HepG2 (cell line): ENCODE measurements at regions not wholly inside any gene's neighbourhood (a gene's known extent, or its start where the extent isn't known, plus 50 kb on each side); places are given as distances from the start of the nearest gene placed in this dataset.

Experiments used
- ATAC-seq: fragments of 200-7000 bp; cut with Tn5 transposase; 3 replicates; pipeline ENCODE4 v1.9.1; 2020; ENCODE audit warnings: mild to moderate bottlenecking, moderate library complexity
- BruUV-seq: library from RNA; stranded (reverse); fragments of 400-500 nt; replicated peaks from 2 replicates; lab custom pipeline; 2021; lab: Mats Ljungman, UMichigan
- CTCF ChIA-PET: fragments of 300-600 bp; formaldehyde crosslinking; extraction: SDS; loops from one replicate; lab custom pipeline; 2021; ENCODE audit warnings: low total read pairs, inconsistent platforms, low intra/inter-chr PET ratio; lab: Yijun Ruan, JAX
- POLR2A ChIA-PET: fragments of 350-600 bp; sonication (Branson Sonifier 250); formaldehyde crosslinking; loops from one replicate; lab custom pipeline; 2020; ENCODE audit warnings: antibody characterized with exemption, inconsistent platforms; lab: Yijun Ruan, JAX
- DNase-seq: peaks from one replicate; pipeline ENCODE4 v3.0.0-alpha.2; 2015; ENCODE audit warnings: low spot score
- FAIRE-seq: peaks from 3 replicates; lab custom pipeline; 2011; peaks lifted over from hg19 to GRCh38; lab: Jason Lieb, UNC
- H2AFZ ChIP-seq: one replicate; pipeline ENCODE4 v1.6.1; 2011; ENCODE audit warnings: low read length, inconsistent platforms
- H3K27ac ChIP-seq: fragments of 300-600 bp; 3 replicates; pipeline ENCODE4 v1.8.0; 2011; ENCODE audit warnings: mixed run types, mild to moderate bottlenecking, mixed read lengths, low read length, inconsistent platforms; ENCODE audit not compliant: insufficient read depth; ENCODE audit errors: extremely low read length
- H3K27me3 ChIP-seq, 2 experiments: fragments of 200-600 bp in 1 of 2; 2 replicates in 1 of 2; 3 replicates in 1 of 2; pipeline versions ENCODE4 v1.6.0 to v1.8.0; 2011; ENCODE audit warnings: low read length in 2 of 2, mild to moderate bottlenecking in 2 of 2, moderate library complexity in 2 of 2, inconsistent platforms in 1 of 2; ENCODE audit not compliant: insufficient read depth in 2 of 2, control insufficient read depth in 1 of 2
- H3K36me3 ChIP-seq, 2 experiments: fragments of 200-600 bp in 1 of 2; replicated peaks in 1 of 2; 2 replicates in 1 of 2; 3 replicates in 1 of 2; pipeline versions ENCODE4 v1.5.1 to v1.8.0; 2011; ENCODE audit warnings: low read length in 2 of 2, inconsistent platforms in 1 of 2; ENCODE audit not compliant: insufficient read depth in 2 of 2, control insufficient read depth in 1 of 2
- H3K4me1 ChIP-seq: 2 replicates; pipeline ENCODE4 v1.5.1; 2012; ENCODE audit warnings: low read length, inconsistent platforms; ENCODE audit not compliant: insufficient read depth
- H3K4me2 ChIP-seq: 2 replicates; pipeline ENCODE4 v1.6.0; 2011; ENCODE audit warnings: low read depth, low read length, inconsistent platforms
- H3K4me3 ChIP-seq, 3 experiments: fragments of 200-600 bp in 1 of 3; sonication (generic), shearing (Covaris generic) in 1 of 3; replicated peaks in 1 of 3; 2 replicates each; pipeline ENCODE4 v1.5.1; 2011 to 2016; ENCODE audit warnings: low read length in 3 of 3, inconsistent platforms in 2 of 3, low read depth in 2 of 3, mild to moderate bottlenecking in 2 of 3, control low read depth in 1 of 3, mixed read lengths in 1 of 3; ENCODE audit not compliant: insufficient read depth in 1 of 3
- H3K79me2 ChIP-seq: one replicate; pipeline ENCODE4 v1.6.1; 2011; ENCODE audit warnings: low read length, inconsistent platforms; ENCODE audit not compliant: insufficient read depth
- H3K9ac ChIP-seq: 2 replicates; pipeline ENCODE4 v1.6.0; 2011; ENCODE audit warnings: mild to moderate bottlenecking, low read depth, low read length, inconsistent platforms; ENCODE audit not compliant: insufficient read depth
- H3K9me3 ChIP-seq: 2 replicates; pipeline ENCODE4 v1.5.1; 2012; ENCODE audit warnings: mild to moderate bottlenecking, low read length
- H4K20me1 ChIP-seq: 2 replicates; pipeline ENCODE4 v1.6.0; 2011; ENCODE audit warnings: inconsistent platforms, mild to moderate bottlenecking, low read length, moderate library complexity; ENCODE audit not compliant: insufficient read depth
- ARID2 ChIP-seq: sonication (generic); formaldehyde crosslinking; IDR thresholded peaks from 2 replicates; pipeline ENCODE4 v1.8.1; 2022; ENCODE audit warnings: mild to moderate bottlenecking, missing genetic modification reagents, borderline replicate concordance
- ATF7-NPFF ChIP-seq: sonication (generic); formaldehyde crosslinking; IDR thresholded peaks from 2 replicates; pipeline ENCODE4 v1.8.1; 2023; ENCODE audit warnings: mild to moderate bottlenecking, low read depth, missing genetic modification reagents, moderate library complexity
- BCL6 ChIP-seq: IDR thresholded peaks from 2 replicates; pipeline ENCODE4 v1.6.1; 2016; ENCODE audit warnings: missing genetic modification reagents, missing compliant biosample characterization
- CEBPG ChIP-seq: IDR thresholded peaks from 2 replicates; pipeline ENCODE4 v1.6.1; 2016
- EEA1 ChIP-seq: sonication (generic); formaldehyde crosslinking; IDR thresholded peaks from 2 replicates; pipeline ENCODE4 v1.5.1; 2020; ENCODE audit warnings: mild to moderate bottlenecking, missing genetic modification reagents, borderline replicate concordance
- ETV5 ChIP-seq: IDR thresholded peaks from 2 replicates; pipeline ENCODE4 v1.6.1; 2018; ENCODE audit warnings: missing biosample characterization, missing genetic modification reagents, inconsistent platforms, borderline replicate concordance
- FLYWCH1 ChIP-seq: sonication (generic); formaldehyde crosslinking; IDR thresholded peaks from 2 replicates; pipeline ENCODE4 v1.8.1; 2023; ENCODE audit warnings: mild to moderate bottlenecking, missing genetic modification reagents
- GFI1 ChIP-seq: sonication (generic); formaldehyde crosslinking; IDR thresholded peaks from 2 replicates; pipeline ENCODE4 v1.5.0; 2020; ENCODE audit warnings: missing genetic modification reagents, mild to moderate bottlenecking, borderline replicate concordance
- IRX3 ChIP-seq: sonication (generic); formaldehyde crosslinking; IDR thresholded peaks from 2 replicates; pipeline ENCODE4 v1.8.1; 2023; ENCODE audit warnings: mild to moderate bottlenecking, low read depth, missing genetic modification reagents, borderline replicate concordance
- KMT2B ChIP-seq: IDR thresholded peaks from 2 replicates; pipeline ENCODE4 v1.6.1; 2016; ENCODE audit warnings: missing genetic modification reagents, missing compliant biosample characterization
- MAFF ChIP-seq: IDR thresholded peaks from 2 replicates; pipeline ENCODE4 v1.6.1; 2011; ENCODE audit warnings: low read depth, low read length, improper control_type of control experiment
- MTA1 ChIP-seq: sonication (generic); formaldehyde crosslinking; IDR thresholded peaks from 2 replicates; pipeline ENCODE4 v1.4.0; 2020; ENCODE audit warnings: missing genetic modification reagents, mild to moderate bottlenecking, borderline replicate concordance
- NFE2 ChIP-seq: sonication (generic); formaldehyde crosslinking; IDR thresholded peaks from 2 replicates; pipeline ENCODE4 v1.4.0; 2020; ENCODE audit warnings: missing genetic modification reagents
- PHB2 ChIP-seq: fragments of 450-650 bp; IDR thresholded peaks from 2 replicates; pipeline ENCODE4 v1.6.1; 2018; ENCODE audit not compliant: partially characterized antibody
- SRY ChIP-seq: sonication (generic); formaldehyde crosslinking; IDR thresholded peaks from 2 replicates; pipeline ENCODE4 v1.8.0; 2022; ENCODE audit warnings: mild to moderate bottlenecking, missing genetic modification reagents
- TMF1 ChIP-seq: sonication (generic); formaldehyde crosslinking; IDR thresholded peaks from 2 replicates; pipeline ENCODE4 v1.8.1; 2022; ENCODE audit warnings: low read depth, missing genetic modification reagents
- ZBTB42 ChIP-seq: sonication (generic); formaldehyde crosslinking; IDR thresholded peaks from 2 replicates; pipeline ENCODE4 v1.5.0; 2020; ENCODE audit warnings: mild to moderate bottlenecking, missing genetic modification reagents
- ZFP1 ChIP-seq: IDR thresholded peaks from 2 replicates; pipeline ENCODE4 v1.6.1; 2016
- ZNF253 ChIP-seq: sonication (generic); formaldehyde crosslinking; IDR thresholded peaks from 2 replicates; pipeline ENCODE4 v1.8.0; 2022; ENCODE audit warnings: mild to moderate bottlenecking, missing genetic modification reagents, borderline replicate concordance
- ZNF773 ChIP-seq: sonication (generic); formaldehyde crosslinking; IDR thresholded peaks from 2 replicates; pipeline ENCODE4 v1.4.0; 2020; ENCODE audit warnings: missing genetic modification reagents, borderline replicate concordance
- WGBS: methylation state at CpG from one replicate; pipeline ENCODE4 v1.1.6; 2017; ENCODE audit warnings: low lambda C conversion rate; 5-methylcytosine and 5-hydroxymethylcytosine counted together
- in situ Hi-C: cut with HindIII; loops from 2 replicates; pipeline ENCODE4 v1.10.0; 2017; ENCODE audit warnings: low pct_unique_long_range_greater_than_20kb; ENCODE audit not compliant: extremely low pct_ligation_motif_present
- intact Hi-C: fragments of 100-400 bp; cut with micrococcal nuclease; formaldehyde crosslinking; loops from one replicate; pipeline ENCODE4 v1.10.0; 2022; ENCODE audit not compliant: unreplicated experiment
- TF ChIP-seq, protein P1 (sequence below): sonication (generic); formaldehyde crosslinking; IDR thresholded peaks from 2 replicates; pipeline ENCODE4 v1.4.0; 2020; ENCODE audit warnings: missing genetic modification reagents
- TF ChIP-seq, protein P2 (sequence below): fragments of 450-650 bp; IDR thresholded peaks from 2 replicates; pipeline ENCODE4 v1.6.1; 2016

- H3K27me3 ChIP-seq: peaks cover 2 to 50% of the 10 kb centered on the region in 2 experiments; a peak in 4 of 5 replicates
Observed at GRCh38 chr2:105570757-105571156, 171.9 kb upstream of the FHL2 start.

GRCh38 chr2:105570326-105570725, 171.5 kb upstream of the FHL2 start:
- DNase-seq: no peak
- WGBS: 38% methylated on average over 8 of the region's 8 CpGs
- no peak overlapping the region for H3K4me3 ChIP-seq
- no peaks in the 10 kb centered on the region for H3K9me3 ChIP-seq
- no peak overlapping the region for H3K9ac ChIP-seq
- H3K27ac ChIP-seq: no peak overlapping the region
- no peaks in the 10 kb centered on the region for H4K20me1 ChIP-seq
- CTCF ChIA-PET: no interaction called here
- POLR2A ChIA-PET: no interaction called here
- BruUV-seq: no TSS peak
- H3K4me1 ChIP-seq: no peaks in the 10 kb centered on the region
- H3K27me3 ChIP-seq: peaks cover 2 to 46% of the 10 kb centered on the region in 2 experiments; a peak in 3 of 5 replicates
- H2AFZ ChIP-seq: no peak overlapping the region
- H3K36me3 ChIP-seq: no peaks in the 10 kb centered on the region
- H3K4me2 ChIP-seq: no peak overlapping the region
- ATAC-seq: no peak
- no peaks in the 10 kb centered on the region for H3K79me2 ChIP-seq
- no peak for FAIRE-seq
- TF ChIP-seq CEBPG (CRISPR knock-in tag) (no peak), BCL6 (CRISPR knock-in tag) (no peak), ARID2 (no peak), ZFP1 (CRISPR knock-in tag) (no peak), NFE2 (CRISPR knock-in tag) (no peak), GFI1 (CRISPR knock-in tag) (no peak), ZBTB42 (CRISPR knock-in tag) (no peak), ZNF253 (CRISPR knock-in tag) (no peak), EEA1 (CRISPR knock-in tag) (no peak)
- TF ChIP-seq, protein P1, sequence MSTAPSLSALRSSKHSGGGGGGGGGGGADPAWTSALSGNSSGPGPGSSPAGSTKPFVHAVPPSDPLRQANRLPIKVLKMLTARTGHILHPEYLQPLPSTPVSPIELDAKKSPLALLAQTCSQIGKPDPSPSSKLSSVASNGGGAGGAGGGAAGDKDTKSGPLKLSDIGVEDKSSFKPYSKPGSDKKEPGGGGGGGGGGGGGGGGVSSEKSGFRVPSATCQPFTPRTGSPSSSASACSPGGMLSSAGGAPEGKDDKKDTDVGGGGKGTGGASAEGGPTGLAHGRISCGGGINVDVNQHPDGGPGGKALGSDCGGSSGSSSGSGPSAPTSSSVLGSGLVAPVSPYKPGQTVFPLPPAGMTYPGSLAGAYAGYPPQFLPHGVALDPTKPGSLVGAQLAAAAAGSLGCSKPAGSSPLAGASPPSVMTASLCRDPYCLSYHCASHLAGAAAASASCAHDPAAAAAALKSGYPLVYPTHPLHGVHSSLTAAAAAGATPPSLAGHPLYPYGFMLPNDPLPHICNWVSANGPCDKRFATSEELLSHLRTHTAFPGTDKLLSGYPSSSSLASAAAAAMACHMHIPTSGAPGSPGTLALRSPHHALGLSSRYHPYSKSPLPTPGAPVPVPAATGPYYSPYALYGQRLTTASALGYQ (CRISPR knock-in tag): no peak
- TF ChIP-seq, all 625 proteins: peak for 0
- in situ Hi-C loops: no loop called here
- intact Hi-C loops: no loop called here

More at GRCh38 chr2:105570757-105571156, 171.9 kb upstream of the FHL2 start:
- no peak overlapping the region for H3K9ac ChIP-seq
- no peak overlapping the region for H3K4me2 ChIP-seq
- H3K79me2 ChIP-seq: no peaks in the 10 kb centered on the region
- no peak overlapping the region for H2AFZ ChIP-seq
- no peaks in the 10 kb centered on the region for H4K20me1 ChIP-seq
- WGBS: 34% methylated on average over 4 of the region's 4 CpGs
- no peak overlapping the region for H3K27ac ChIP-seq
- no peak for TF ChIP-seq FLYWCH1 (CRISPR knock-in tag)
- TF ChIP-seq, protein P2, sequence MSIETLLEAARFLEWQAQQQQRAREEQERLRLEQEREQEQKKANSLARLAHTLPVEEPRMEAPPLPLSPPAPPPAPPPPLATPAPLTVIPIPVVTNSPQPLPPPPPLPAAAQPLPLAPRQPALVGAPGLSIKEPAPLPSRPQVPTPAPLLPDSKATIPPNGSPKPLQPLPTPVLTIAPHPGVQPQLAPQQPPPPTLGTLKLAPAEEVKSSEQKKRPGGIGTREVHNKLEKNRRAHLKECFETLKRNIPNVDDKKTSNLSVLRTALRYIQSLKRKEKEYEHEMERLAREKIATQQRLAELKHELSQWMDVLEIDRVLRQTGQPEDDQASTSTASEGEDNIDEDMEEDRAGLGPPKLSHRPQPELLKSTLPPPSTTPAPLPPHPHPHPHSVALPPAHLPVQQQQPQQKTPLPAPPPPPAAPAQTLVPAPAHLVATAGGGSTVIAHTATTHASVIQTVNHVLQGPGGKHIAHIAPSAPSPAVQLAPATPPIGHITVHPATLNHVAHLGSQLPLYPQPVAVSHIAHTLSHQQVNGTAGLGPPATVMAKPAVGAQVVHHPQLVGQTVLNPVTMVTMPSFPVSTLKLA: no peak
- TF ChIP-seq SRY (CRISPR knock-in tag): no peak
- no peak for TF ChIP-seq TMF1 (CRISPR knock-in tag)
- TF ChIP-seq ETV5 (CRISPR knock-in tag): no peak
- no peak for TF ChIP-seq IRX3 (CRISPR knock-in tag)
- TF ChIP-seq MAFF: no peak
- TF ChIP-seq ZNF773 (CRISPR knock-in tag): no peak
- no peak for TF ChIP-seq PHB2
- TF ChIP-seq MTA1 (CRISPR knock-in tag): no peak
- TF ChIP-seq KMT2B (CRISPR knock-in tag): no peak
- no peak for TF ChIP-seq ATF7-NPFF (CRISPR knock-in tag)
- TF ChIP-seq, all 625 proteins: peak for 0
- in situ Hi-C loops: no loop called here
- BruUV-seq: no TSS peak
- CTCF ChIA-PET: no interaction called here
- H3K36me3 ChIP-seq: no peaks in the 10 kb centered on the region
- H3K4me3 ChIP-seq: no peak overlapping the region
- no peaks in the 10 kb centered on the region for H3K9me3 ChIP-seq
- intact Hi-C loops: no loop called here
- DNase-seq: no peak
- peak; percentile 27; the same call in 1 of the 3 replicates for ATAC-seq
- H3K4me1 ChIP-seq: peaks cover 1% of the 10 kb centered on the region; the same call in 1 of the 2 replicates
- POLR2A ChIA-PET: no interaction called here
- no peak for FAIRE-seq
